ENCODE measurements at regions not wholly inside any gene's neighbourhood (a gene's known extent, or its start where the extent isn't known, plus 50 kb on each side); places are given as distances from the start of the nearest gene placed in this dataset.

GRCh38 chr6:8658416-8658815, 223.1 kb upstream of the SLC35B3 start:
- ATAC-seq (no peak), DNase-seq (no peak)
- no peak for TF ChIP-seq CTCF (IDR thresholded peaks at IDR 0.05)
- Histone ChIP-seq H3K27me3 (no peaks in the 10 kb centered on the region), H3K9me3 (no peaks in the 10 kb centered on the region), H3K4me3 (no peak overlapping the region), H3K4me1 (peaks cover 0 to 10% (median 0%) of the 10 kb centered on the region in 9 donors), H3K36me3 (no peaks in the 10 kb centered on the region), H3K27ac (no peak overlapping the region)
- intact Hi-C loops (cut with DNase I), result no loop called here
- WGBS, 2 donors, result 22 to 25% methylated on average over 4 of the region's 4 CpGs

GRCh38 chr6:8657522-8657921, 222.2 kb upstream of the SLC35B3 start:
- Histone ChIP-seq H3K27ac (no peak overlapping the region), H3K27me3 (no peaks in the 10 kb centered on the region), H3K4me3 (no peak overlapping the region), H3K4me1 (peaks cover 0 to 10% (median 0%) of the 10 kb centered on the region in 9 donors), H3K36me3 (no peaks in the 10 kb centered on the region), H3K9me3 (no peaks in the 10 kb centered on the region)
- TF ChIP-seq CTCF (IDR thresholded peaks at IDR 0.05), result no peak
- ATAC-seq, result no peak
- DNase-seq, result no peak
- intact Hi-C loops (cut with DNase I), result no loop called here

GRCh38 chr6:8655670-8656454, 220.5 kb upstream of the SLC35B3 start:
- 72 to 76% methylated on average over 5 of the region's 5 CpGs for WGBS, 2 donors
- intact Hi-C loops (cut with DNase I), result no loop called here
- TF ChIP-seq CTCF (IDR thresholded peaks at IDR 0.05), result no peak
- Histone ChIP-seq H3K27ac (no peak overlapping the region), H3K36me3 (no peaks in the 10 kb centered on the region), H3K9me3 (no peaks in the 10 kb centered on the region), H3K27me3 (no peaks in the 10 kb centered on the region), H3K4me1 (peaks cover 0 to 10% (median 0%) of the 10 kb centered on the region in 9 donors), H3K4me3 (no peak overlapping the region)
- DNase-seq (no peak), ATAC-seq (no peak)

- no peak for DNase-seq
- Histone ChIP-seq H3K27me3 (no peaks in the 10 kb centered on the region), H3K36me3 (no peaks in the 10 kb centered on the region), H3K4me1 (peaks cover 0 to 5% (median 0%) of the 10 kb centered on the region in 9 donors), H3K27ac (no peak overlapping the region), H3K9me3 (peaks cover 0 to 14% (median 0%) of the 10 kb centered on the region in 11 donors), H3K4me3 (no peak overlapping the region)
- WGBS, 2 donors, result 63 to 79% methylated on average over 3 of the region's 3 CpGs
- intact Hi-C loops (cut with DNase I), result no loop called here
- no peak for ATAC-seq
- TF ChIP-seq CTCF (IDR thresholded peaks at IDR 0.05), result no peak
Observed at GRCh38 chr6:8652710-8653109, 217.4 kb upstream of the SLC35B3 start.
